Upper lobe of left lung (tissue), 4 donors: ENCODE measurements at regions not wholly inside any gene's neighbourhood (a gene's known extent, or its start where the extent isn't known, plus 50 kb on each side); places are given as distances from the start of the nearest gene placed in this dataset.

Experiments used
- EP300 ChIP-seq, 4 donors: sonication (generic); formaldehyde crosslinking; IDR thresholded peaks; one replicate each; pipeline ENCODE4 v1.5.1; 2017; ENCODE audit warnings: antibody characterized with exemption in 4 of 4, control low read depth in 2 of 4
- POLR2A ChIP-seq, 4 donors: fragments of 450-650 bp; IDR thresholded peaks; one replicate each; pipeline ENCODE4 v1.5.1; 2016 to 2017; ENCODE audit warnings: antibody characterized with exemption in 4 of 4, mild to moderate bottlenecking in 2 of 4
- POLR2AphosphoS5 ChIP-seq, 2 donors: sonication (generic); formaldehyde crosslinking; IDR thresholded peaks; one replicate each; pipeline ENCODE4 v1.5.1; 2017; ENCODE audit warnings: antibody characterized with exemption in 2 of 2
- TF ChIP-seq, protein P1 (sequence below), 6 experiments: fragments of 450-650 bp in 4 of 6; fragments of 200-600 bp in 2 of 6; sonication (generic) in 2 of 6; IDR thresholded peaks; one replicate each; pipeline ENCODE4 v1.5.1; 2016 to 2019; ENCODE audit warnings: antibody characterized with exemption in 6 of 6

DNA sequence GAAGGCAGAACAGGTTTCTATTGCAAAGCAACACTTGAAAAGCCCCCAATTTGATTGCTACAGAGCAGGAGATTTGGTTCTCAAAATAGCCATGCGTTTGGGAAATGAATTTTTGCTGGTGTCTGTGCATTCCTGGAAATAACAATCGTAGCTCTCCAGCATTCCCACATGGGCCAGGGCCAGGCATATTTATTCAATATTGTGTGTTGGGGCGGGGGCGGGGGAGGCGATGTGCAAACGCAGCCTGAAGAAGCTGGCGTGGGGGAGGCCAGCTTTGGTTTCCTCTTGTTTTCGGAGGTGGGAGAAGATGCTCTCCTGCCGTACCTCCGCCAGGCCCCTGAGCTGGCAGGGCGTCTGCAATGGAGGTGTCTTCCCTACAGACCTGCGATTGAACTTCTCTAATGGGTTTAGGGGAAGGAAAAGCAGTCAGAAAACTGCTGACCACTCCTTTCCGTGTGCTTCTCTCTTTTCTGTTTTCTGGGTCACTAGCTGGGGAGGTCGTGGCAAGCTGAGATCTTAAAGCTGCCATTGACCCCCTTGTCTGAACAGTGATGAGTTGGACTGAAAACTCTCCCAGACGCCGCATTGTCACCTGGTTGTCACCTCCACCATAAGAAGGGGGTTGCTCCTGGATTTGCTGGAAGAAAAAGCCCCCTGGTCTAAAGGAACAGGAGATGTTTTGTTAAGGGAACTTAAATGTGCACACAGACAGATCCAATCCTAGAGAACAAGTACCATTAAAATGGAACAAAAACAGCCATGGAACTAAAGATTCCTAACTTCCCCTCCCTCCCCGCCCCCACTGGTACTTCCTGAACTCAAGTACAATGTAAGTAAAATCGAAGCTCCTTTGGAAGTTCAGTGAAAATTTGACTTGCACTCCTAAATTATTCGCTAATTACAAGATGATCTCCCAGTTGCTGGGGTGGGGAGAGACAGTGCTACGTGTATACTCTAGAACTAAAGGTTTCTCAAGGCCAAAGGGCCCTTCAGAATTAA, 56.4 kb upstream of the HABP2 start:
- TF ChIP-seq POLR2A (IDR thresholded peaks at IDR 0.05): no peak
- TF ChIP-seq, protein P1, sequence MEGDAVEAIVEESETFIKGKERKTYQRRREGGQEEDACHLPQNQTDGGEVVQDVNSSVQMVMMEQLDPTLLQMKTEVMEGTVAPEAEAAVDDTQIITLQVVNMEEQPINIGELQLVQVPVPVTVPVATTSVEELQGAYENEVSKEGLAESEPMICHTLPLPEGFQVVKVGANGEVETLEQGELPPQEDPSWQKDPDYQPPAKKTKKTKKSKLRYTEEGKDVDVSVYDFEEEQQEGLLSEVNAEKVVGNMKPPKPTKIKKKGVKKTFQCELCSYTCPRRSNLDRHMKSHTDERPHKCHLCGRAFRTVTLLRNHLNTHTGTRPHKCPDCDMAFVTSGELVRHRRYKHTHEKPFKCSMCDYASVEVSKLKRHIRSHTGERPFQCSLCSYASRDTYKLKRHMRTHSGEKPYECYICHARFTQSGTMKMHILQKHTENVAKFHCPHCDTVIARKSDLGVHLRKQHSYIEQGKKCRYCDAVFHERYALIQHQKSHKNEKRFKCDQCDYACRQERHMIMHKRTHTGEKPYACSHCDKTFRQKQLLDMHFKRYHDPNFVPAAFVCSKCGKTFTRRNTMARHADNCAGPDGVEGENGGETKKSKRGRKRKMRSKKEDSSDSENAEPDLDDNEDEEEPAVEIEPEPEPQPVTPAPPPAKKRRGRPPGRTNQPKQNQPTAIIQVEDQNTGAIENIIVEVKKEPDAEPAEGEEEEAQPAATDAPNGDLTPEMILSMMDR (IDR thresholded peaks at IDR 0.05): no peak
- TF ChIP-seq EP300 (IDR thresholded peaks at IDR 0.05): no peak
- TF ChIP-seq POLR2AphosphoS5 (IDR thresholded peaks at IDR 0.05): no peak
